ENCODE measurements at regions not wholly inside any gene's neighbourhood (a gene's known extent, or its start where the extent isn't known, plus 50 kb on each side); places are given as distances from the start of the nearest gene placed in this dataset.
"Not testable (repeated sequence)": the region's sequence is repeated elsewhere in the genome, so short reads cannot be mapped to it uniquely, and the experiment has no call there.

DNA sequence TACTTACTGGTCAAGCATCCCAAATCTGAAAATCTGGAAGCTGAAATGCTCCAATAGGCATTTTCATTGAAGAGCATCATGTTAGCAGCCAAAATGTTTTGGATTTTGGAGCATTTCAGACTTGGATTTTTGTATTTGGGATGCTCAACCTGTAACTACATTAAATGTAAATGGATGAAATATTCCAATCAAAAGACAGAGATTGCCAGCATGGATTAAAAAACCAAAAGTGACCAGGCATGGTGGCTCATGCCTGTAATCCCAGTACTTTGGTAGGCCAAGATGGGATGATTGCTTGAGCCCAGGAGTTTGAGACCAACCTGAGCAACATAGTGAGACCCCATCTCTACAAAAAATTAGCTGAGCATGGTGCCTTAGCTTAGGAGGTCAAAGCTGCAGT, 110.3 kb downstream of the URB2 start:
- Mint-ChIP-seq H3K9me3 (ENCODE audit: low read depth) (peaks cover 16% of the 10 kb centered on the region), H3K27ac (no peak overlapping the region), H3K4me3 (ENCODE audit: low read depth) (no peak overlapping the region), H3K27me3 (no peaks in the 10 kb centered on the region), H3K36me3 (ENCODE audit: insufficient read depth) (no peaks in the 10 kb centered on the region), H3K4me1 (ENCODE audit: low read depth) (no peaks in the 10 kb centered on the region)
- TF ChIP-seq CTCF (IDR thresholded peaks at IDR 0.05; ENCODE audit: unreplicated experiment): no peak
- DNase-seq (ENCODE audit: low spot score, unreplicated experiment): no peak

DNA sequence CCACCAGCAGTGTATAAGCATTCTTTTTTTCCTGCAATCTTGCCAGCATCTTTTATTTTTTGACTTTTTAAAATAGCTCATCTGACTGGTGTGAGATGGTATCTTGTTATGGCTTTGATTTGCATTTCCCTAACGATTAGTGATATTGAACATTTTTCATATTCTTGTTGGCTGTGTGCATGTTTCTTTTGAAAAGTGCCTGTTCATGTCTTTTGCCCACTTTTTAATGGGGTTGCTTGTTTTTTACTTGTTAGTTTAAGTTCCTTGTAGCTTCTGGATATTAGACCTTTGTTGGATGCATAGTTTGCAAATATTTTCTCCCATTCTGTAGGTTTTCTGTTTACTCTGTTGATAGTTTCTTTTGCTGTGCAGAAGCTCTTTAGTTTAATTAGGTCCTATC, 116.6 kb downstream of the URB2 start:
- not testable (repeated sequence) for DNase-seq (ENCODE audit: low spot score, unreplicated experiment); H3K27ac Mint-ChIP-seq; H3K36me3 Mint-ChIP-seq (ENCODE audit: insufficient read depth); H3K27me3 Mint-ChIP-seq; H3K4me1 Mint-ChIP-seq (ENCODE audit: low read depth); H3K4me3 Mint-ChIP-seq (ENCODE audit: low read depth)
- H3K9me3 Mint-ChIP-seq (ENCODE audit: low read depth): peaks cover 38% of the 10 kb centered on the region

GRCh38 chr1:229749992-229750391, 123.9 kb downstream of the URB2 start:
- Mint-ChIP-seq H3K9me3 (ENCODE audit: low read depth) (peaks cover 7% of the 10 kb centered on the region), H3K4me1 (ENCODE audit: low read depth) (peaks cover 6% of the 10 kb centered on the region), H3K4me3 (ENCODE audit: low read depth) (no peak overlapping the region), H3K27me3 (no peaks in the 10 kb centered on the region), H3K36me3 (ENCODE audit: insufficient read depth) (no peaks in the 10 kb centered on the region), H3K27ac (no peak overlapping the region)
- TF ChIP-seq CTCF (IDR thresholded peaks at IDR 0.05; ENCODE audit: unreplicated experiment): no peak
- no peak for DNase-seq (ENCODE audit: low spot score, unreplicated experiment)

GRCh38 chr1:229751610-229752009, 125.6 kb downstream of the URB2 start:
- no peak overlapping the region for H3K27ac Mint-ChIP-seq
- H3K27me3 Mint-ChIP-seq: no peaks in the 10 kb centered on the region
- H3K9me3 Mint-ChIP-seq (ENCODE audit: low read depth): no peaks in the 10 kb centered on the region
- no peak for DNase-seq (ENCODE audit: low spot score, unreplicated experiment)
- H3K4me3 Mint-ChIP-seq (ENCODE audit: low read depth): no peak overlapping the region
- TF ChIP-seq CTCF (IDR thresholded peaks at IDR 0.05; ENCODE audit: unreplicated experiment): no peak
- peaks cover 6% of the 10 kb centered on the region for H3K4me1 Mint-ChIP-seq (ENCODE audit: low read depth)
- no peaks in the 10 kb centered on the region for H3K36me3 Mint-ChIP-seq (ENCODE audit: insufficient read depth)

DNA sequence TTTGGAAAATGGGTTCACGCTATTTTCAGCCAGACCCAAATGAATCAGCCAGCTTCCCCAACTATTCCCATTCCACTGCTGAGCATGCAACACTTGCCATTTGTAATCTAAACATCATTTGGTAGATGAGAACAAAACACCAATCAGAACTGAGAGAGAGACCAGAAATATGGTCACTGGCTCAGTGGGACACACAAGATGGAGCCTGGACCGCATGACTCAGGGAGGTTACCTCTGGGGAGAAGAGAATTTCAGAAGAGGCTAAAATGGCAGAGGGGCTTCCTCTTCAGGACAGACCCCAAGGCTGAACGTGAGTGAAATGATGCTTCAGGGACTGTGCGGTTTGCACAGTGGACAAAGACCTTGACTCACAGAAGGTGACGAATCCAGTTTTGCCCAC, 126.6 kb downstream of the URB2 start:
- Mint-ChIP-seq H3K9me3 (ENCODE audit: low read depth) (no peaks in the 10 kb centered on the region), H3K27me3 (no peaks in the 10 kb centered on the region), H3K4me1 (ENCODE audit: low read depth) (peaks cover 6% of the 10 kb centered on the region), H3K4me3 (ENCODE audit: low read depth) (no peak overlapping the region), H3K27ac (no peak overlapping the region), H3K36me3 (ENCODE audit: insufficient read depth) (no peaks in the 10 kb centered on the region)
- TF ChIP-seq CTCF (IDR thresholded peaks at IDR 0.05; ENCODE audit: unreplicated experiment): no peak
- no peak for DNase-seq (ENCODE audit: low spot score, unreplicated experiment)

DNA sequence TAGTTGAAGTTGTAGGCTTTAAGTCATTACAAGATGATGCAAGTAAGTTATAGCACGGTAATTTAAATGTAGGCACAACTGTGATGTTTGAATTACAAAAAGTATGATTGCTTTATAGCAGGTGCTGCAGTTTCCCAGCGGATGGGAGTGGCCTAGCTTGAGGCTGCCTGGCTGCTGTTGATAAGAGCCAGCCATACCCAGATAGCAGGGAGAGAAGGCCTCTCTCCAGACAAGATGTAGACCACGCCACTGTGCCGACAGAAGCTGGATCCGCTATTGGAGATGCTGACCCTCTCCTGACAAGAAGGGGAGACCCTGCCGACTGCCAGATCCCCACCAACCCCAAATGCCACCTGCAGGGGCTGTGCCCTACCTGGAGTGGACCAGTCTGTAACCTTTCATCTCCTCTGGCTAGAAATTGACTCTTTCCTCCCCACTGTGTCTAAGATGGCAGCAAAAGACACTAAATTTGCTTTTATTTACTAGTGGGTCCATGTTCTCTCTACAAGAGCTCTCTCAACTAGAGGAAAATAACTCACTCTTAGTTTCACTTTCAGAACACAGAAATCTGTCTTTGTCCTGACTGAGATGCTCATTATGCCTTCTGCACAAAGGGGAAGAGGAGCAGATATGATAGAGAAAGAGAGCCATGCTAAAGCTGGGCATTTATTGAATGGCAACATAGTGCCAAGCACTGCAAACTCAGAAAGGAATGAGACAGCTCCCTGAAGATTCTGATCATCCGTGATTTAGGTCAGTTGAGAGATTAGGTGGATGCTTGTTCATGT, 127.9 kb downstream of the URB2 start:
- Mint-ChIP-seq H3K4me1 (ENCODE audit: low read depth) (peaks cover 6% of the 10 kb centered on the region), H3K27me3 (peaks cover 5% of the 10 kb centered on the region), H3K27ac (no peak overlapping the region), H3K36me3 (ENCODE audit: insufficient read depth) (no peaks in the 10 kb centered on the region), H3K9me3 (ENCODE audit: low read depth) (no peaks in the 10 kb centered on the region), H3K4me3 (ENCODE audit: low read depth) (no peak overlapping the region)
- TF ChIP-seq CTCF (IDR thresholded peaks at IDR 0.05; ENCODE audit: unreplicated experiment): no peak
- DNase-seq (ENCODE audit: low spot score, unreplicated experiment): no peak
